ENCODE measurements at regions not wholly inside any gene's neighbourhood (a gene's known extent, or its start where the extent isn't known, plus 50 kb on each side); places are given as distances from the start of the nearest gene placed in this dataset.

- intact Hi-C loops (cut with DNase I; ENCODE audit: low total_unique reads) = no loop called here
- WGBS, 2 donors = 85 to 86% methylated on average over 2 of the region's 2 CpGs
These were observed 127.4 kb upstream of the INHBA start for GRCh38 chr7:41830271-41830670.

GRCh38 chr7:41828911-41829310 lies 126.0 kb upstream of the INHBA start:
- TF ChIP-seq POLR2A (IDR thresholded peaks at IDR 0.05) = no peak
- TF ChIP-seq, protein P1, sequence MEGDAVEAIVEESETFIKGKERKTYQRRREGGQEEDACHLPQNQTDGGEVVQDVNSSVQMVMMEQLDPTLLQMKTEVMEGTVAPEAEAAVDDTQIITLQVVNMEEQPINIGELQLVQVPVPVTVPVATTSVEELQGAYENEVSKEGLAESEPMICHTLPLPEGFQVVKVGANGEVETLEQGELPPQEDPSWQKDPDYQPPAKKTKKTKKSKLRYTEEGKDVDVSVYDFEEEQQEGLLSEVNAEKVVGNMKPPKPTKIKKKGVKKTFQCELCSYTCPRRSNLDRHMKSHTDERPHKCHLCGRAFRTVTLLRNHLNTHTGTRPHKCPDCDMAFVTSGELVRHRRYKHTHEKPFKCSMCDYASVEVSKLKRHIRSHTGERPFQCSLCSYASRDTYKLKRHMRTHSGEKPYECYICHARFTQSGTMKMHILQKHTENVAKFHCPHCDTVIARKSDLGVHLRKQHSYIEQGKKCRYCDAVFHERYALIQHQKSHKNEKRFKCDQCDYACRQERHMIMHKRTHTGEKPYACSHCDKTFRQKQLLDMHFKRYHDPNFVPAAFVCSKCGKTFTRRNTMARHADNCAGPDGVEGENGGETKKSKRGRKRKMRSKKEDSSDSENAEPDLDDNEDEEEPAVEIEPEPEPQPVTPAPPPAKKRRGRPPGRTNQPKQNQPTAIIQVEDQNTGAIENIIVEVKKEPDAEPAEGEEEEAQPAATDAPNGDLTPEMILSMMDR (IDR thresholded peaks at IDR 0.05) = no peak
- intact Hi-C loops (cut with DNase I; ENCODE audit: low total_unique reads) = no loop called here
- WGBS, 2 donors = 66 to 67% methylated on average over 4 of the region's 4 CpGs
- DNase-seq (ENCODE audit: low spot score in 2 of 2) = no peak
- no peak overlapping the region for H3K4me3 ChIP-seq (ENCODE audit: low read depth, poor library complexity, severe bottlenecking)

More at GRCh38 chr7:41830271-41830670, 127.4 kb upstream of the INHBA start:
- TF ChIP-seq, protein P1 (IDR thresholded peaks at IDR 0.05) = no peak
- TF ChIP-seq POLR2A (IDR thresholded peaks at IDR 0.05) = no peak
- H3K4me3 ChIP-seq (ENCODE audit: low read depth, poor library complexity, severe bottlenecking) = no peak overlapping the region
- no peak for DNase-seq (ENCODE audit: low spot score in 2 of 2)

- TF ChIP-seq, protein P1 (IDR thresholded peaks at IDR 0.05) = no peak
- no peak for TF ChIP-seq POLR2A (IDR thresholded peaks at IDR 0.05)
- intact Hi-C loops (cut with DNase I; ENCODE audit: low total_unique reads) = no loop called here
- WGBS, 2 donors = 85 to 90% methylated on average over 1 of the region's 1 CpG
- H3K4me3 ChIP-seq (ENCODE audit: low read depth, poor library complexity, severe bottlenecking) = no peak overlapping the region
- no peak for DNase-seq (ENCODE audit: low spot score in 2 of 2)
These were observed 123.8 kb upstream of the INHBA start for GRCh38 chr7:41826641-41827040.

- TF ChIP-seq POLR2A (IDR thresholded peaks at IDR 0.05) = no peak
- TF ChIP-seq, protein P1 (IDR thresholded peaks at IDR 0.05) = no peak
- H3K4me3 ChIP-seq (ENCODE audit: low read depth, poor library complexity, severe bottlenecking) = no peak overlapping the region
- 43 to 46% methylated on average over 4 of the region's 4 CpGs for WGBS, 2 donors
- intact Hi-C loops (cut with DNase I; ENCODE audit: low total_unique reads) = no loop called here
- DNase-seq (ENCODE audit: low spot score in 2 of 2) = no peak
These were observed 123.1 kb upstream of the INHBA start for GRCh38 chr7:41825927-41826480.

- WGBS, 2 donors = 45 to 48% methylated on average over 2 of the region's 2 CpGs
- intact Hi-C loops (cut with DNase I; ENCODE audit: low total_unique reads) = no loop called here
- DNase-seq (ENCODE audit: low spot score in 2 of 2) = no peak
- H3K4me3 ChIP-seq (ENCODE audit: low read depth, poor library complexity, severe bottlenecking) = no peak overlapping the region
- no peak for TF ChIP-seq POLR2A (IDR thresholded peaks at IDR 0.05)
- TF ChIP-seq, protein P1 (IDR thresholded peaks at IDR 0.05) = no peak
These were observed 121.4 kb upstream of the INHBA start for GRCh38 chr7:41824284-41824683.

DNA sequence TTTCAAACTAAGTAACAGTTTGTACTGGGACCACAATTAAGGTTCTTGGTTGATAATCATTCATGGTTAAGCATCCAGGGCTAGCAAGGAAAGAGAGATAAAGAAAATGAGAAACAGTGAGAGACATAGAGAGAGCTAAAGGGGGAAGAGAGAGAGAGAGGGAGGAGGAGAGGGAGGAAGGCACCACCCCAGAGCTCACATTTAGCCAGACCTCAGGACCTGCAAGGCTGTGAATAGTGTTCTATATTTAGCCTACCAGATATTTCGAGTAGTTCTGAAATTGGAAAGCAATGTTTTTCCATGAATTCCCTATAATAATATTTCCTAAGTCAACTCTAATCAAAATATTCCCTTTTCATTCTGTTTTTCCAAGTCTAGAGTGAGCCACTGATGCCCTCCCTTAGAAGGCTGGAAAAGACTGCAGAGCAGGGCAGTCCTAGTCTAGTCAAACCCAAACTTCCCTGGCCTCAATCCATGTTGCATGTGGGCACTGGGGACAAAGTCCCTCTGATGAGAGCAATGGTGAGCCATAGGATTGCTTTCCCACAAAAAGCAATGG lies 119.4 kb upstream of the INHBA start:
- intact Hi-C loops (cut with DNase I; ENCODE audit: low total_unique reads) = no loop called here
- no peak for TF ChIP-seq POLR2A (IDR thresholded peaks at IDR 0.05)
- TF ChIP-seq, protein P1 (IDR thresholded peaks at IDR 0.05) = no peak
- H3K4me3 ChIP-seq (ENCODE audit: low read depth, poor library complexity, severe bottlenecking) = no peak overlapping the region
- no peak for DNase-seq (ENCODE audit: low spot score in 2 of 2)
- WGBS, 2 donors = 32 to 50% methylated on average over 1 of the region's 1 CpG

All from lower leg skin (tissue), 4 donors.